Caco-2 (cell line): ENCODE measurements at regions not wholly inside any gene's neighbourhood (a gene's known extent, or its start where the extent isn't known, plus 50 kb on each side); places are given as distances from the start of the nearest gene placed in this dataset.

Experiments used
- BruUV-seq: library from RNA; stranded (reverse); fragments of 400-500 nt; replicated peaks from 2 replicates; lab custom pipeline; 2021; lab: Mats Ljungman, UMichigan
- CTCF ChIA-PET: fragments of 300-600 bp; sonication (Branson Sonifier 250); formaldehyde crosslinking; loops from one replicate; lab custom pipeline; 2022; ENCODE audit warnings: antibody characterized with exemption; lab: Charles Lee
- POLR2A ChIA-PET: fragments of 300-600 bp; sonication (Branson Sonifier 250); formaldehyde crosslinking; loops from one replicate; lab custom pipeline; 2022; ENCODE audit warnings: antibody characterized with exemption; lab: Charles Lee
- DNase-seq, 2 experiments: peaks; one replicate each; pipeline versions ENCODE4 v3.0.0 to v3.0.0-alpha.2; 2020 to 2022
- H3K27me3 ChIP-seq: replicated peaks from 2 replicates; pipeline ENCODE4 v1.6.0; 2011; ENCODE audit warnings: low read length; ENCODE audit not compliant: control insufficient read depth, insufficient read depth
- H3K36me3 ChIP-seq: 2 replicates; pipeline ENCODE4 v1.5.1; 2011; ENCODE audit warnings: low read length; ENCODE audit not compliant: control insufficient read depth, insufficient read depth
- H3K4me1 ChIP-seq: fragments of 250-450 bp; sonication (Bioruptor Pico); 2 replicates; pipeline ENCODE4 v1.5.1; 2020; ENCODE audit warnings: mild to moderate bottlenecking
- H3K4me3 ChIP-seq: 2 replicates; pipeline ENCODE4 v1.5.1; 2011; ENCODE audit warnings: low read depth, mild to moderate bottlenecking, control low read depth, low read length
- H3K9me3 ChIP-seq: fragments of 250-450 bp; sonication (Bioruptor Pico); 2 replicates; pipeline ENCODE4 v1.5.1; 2020; ENCODE audit warnings: mild to moderate bottlenecking, moderate library complexity
- H3K27ac Mint-ChIP-seq: one replicate; pipeline ENCODE4 v1.8.0; 2022; ENCODE audit warnings: mixed read lengths; ENCODE audit not compliant: unreplicated experiment
- H3K27me3 Mint-ChIP-seq: one replicate; pipeline ENCODE4 v1.8.0; 2022; ENCODE audit warnings: mixed read lengths; ENCODE audit not compliant: insufficient read depth, unreplicated experiment
- H3K36me3 Mint-ChIP-seq: one replicate; pipeline ENCODE4 v1.8.0; 2022; ENCODE audit warnings: mild to moderate bottlenecking, mixed read lengths; ENCODE audit not compliant: insufficient read depth, unreplicated experiment
- H3K4me1 Mint-ChIP-seq: one replicate; pipeline ENCODE4 v1.8.0; 2022; ENCODE audit warnings: low read depth, mixed read lengths; ENCODE audit not compliant: unreplicated experiment
- H3K4me3 Mint-ChIP-seq: one replicate; pipeline ENCODE4 v1.8.0; 2022; ENCODE audit warnings: mild to moderate bottlenecking, moderate library complexity, mixed read lengths; ENCODE audit not compliant: unreplicated experiment
- H3K9me3 Mint-ChIP-seq: one replicate; pipeline ENCODE4 v1.8.0; 2022; ENCODE audit warnings: mixed read lengths; ENCODE audit not compliant: unreplicated experiment
- CTCF ChIP-seq, 2 experiments: fragments of 200-600 bp in 1 of 2; IDR thresholded peaks; 1 replicate in 1 of 2; 2 replicates in 1 of 2; pipeline versions ENCODE4 v1.5.1 to v1.8.0; 2011 to 2022; ENCODE audit warnings: antibody characterized with exemption in 1 of 2, control low read depth in 1 of 2, inconsistent platforms in 1 of 2, low read depth in 1 of 2, low read length in 1 of 2, mild to moderate bottlenecking in 1 of 2, moderate library complexity in 1 of 2; ENCODE audit not compliant: insufficient read depth in 1 of 2, severe bottlenecking in 1 of 2, unreplicated experiment in 1 of 2
- intact Hi-C: fragments of 100-400 bp; cut with micrococcal nuclease; formaldehyde crosslinking; loops from one replicate; pipeline ENCODE4 v1.10.0; 2022; ENCODE audit not compliant: unreplicated experiment

GRCh38 chr5:176166427-176166826, 71.8 kb upstream of the SIMC1 start:
- no peak overlapping the region for H3K27ac Mint-ChIP-seq
- Histone ChIP-seq H3K27me3 (no peaks in the 10 kb centered on the region), H3K4me3 (no peak overlapping the region), H3K36me3 (no peaks in the 10 kb centered on the region), H3K4me1 (no peaks in the 10 kb centered on the region), H3K9me3 (no peaks in the 10 kb centered on the region; the same call in 1 of the 2 replicates)
- no peak for TF ChIP-seq CTCF (IDR thresholded peaks at IDR 0.05; ENCODE audit: insufficient read depth in 1 of 2, low read depth in 1 of 2, low read length in 1 of 2, severe bottlenecking in 1 of 2, unreplicated experiment in 1 of 2)
- no peak overlapping the region for H3K4me3 Mint-ChIP-seq
- DNase-seq: no peak
- no TSS peak for BruUV-seq
- CTCF ChIA-PET: no interaction called here
- H3K27me3 Mint-ChIP-seq: peaks cover 3% of the 10 kb centered on the region
- POLR2A ChIA-PET: no interaction called here
- H3K36me3 Mint-ChIP-seq: no peaks in the 10 kb centered on the region
- no peaks in the 10 kb centered on the region for H3K4me1 Mint-ChIP-seq
- no peaks in the 10 kb centered on the region for H3K9me3 Mint-ChIP-seq
- intact Hi-C loops: no loop called here

- Histone ChIP-seq H3K36me3 (no peaks in the 10 kb centered on the region), H3K4me3 (no peak overlapping the region), H3K27me3 (no peaks in the 10 kb centered on the region), H3K9me3 (no peaks in the 10 kb centered on the region; the same call in 1 of the 2 replicates), H3K4me1 (no peaks in the 10 kb centered on the region)
- no peak for DNase-seq
- Mint-ChIP-seq H3K27ac (no peak overlapping the region), H3K36me3 (no peaks in the 10 kb centered on the region), H3K4me1 (peaks cover 7% of the 10 kb centered on the region), H3K27me3 (peaks cover 1% of the 10 kb centered on the region), H3K4me3 (no peak overlapping the region), H3K9me3 (no peaks in the 10 kb centered on the region)
- no peak for TF ChIP-seq CTCF (IDR thresholded peaks at IDR 0.05; ENCODE audit: insufficient read depth in 1 of 2, low read depth in 1 of 2, low read length in 1 of 2, severe bottlenecking in 1 of 2, unreplicated experiment in 1 of 2)
- ChIA-PET POLR2A (no interaction called here), CTCF (no interaction called here)
- BruUV-seq: no TSS peak
- intact Hi-C loops: no loop called here
Measured at GRCh38 chr5:176167800-176168199, 70.4 kb upstream of the SIMC1 start.

GRCh38 chr5:176169393-176170063, 68.7 kb upstream of the SIMC1 start:
- no peaks in the 10 kb centered on the region for H3K27me3 Mint-ChIP-seq
- Histone ChIP-seq H3K27me3 (no peaks in the 10 kb centered on the region), H3K4me1 (no peaks in the 10 kb centered on the region), H3K4me3 (no peak overlapping the region), H3K9me3 (no peaks in the 10 kb centered on the region), H3K36me3 (no peaks in the 10 kb centered on the region)
- ChIA-PET POLR2A (no interaction called here), CTCF (no interaction called here)
- H3K36me3 Mint-ChIP-seq: no peaks in the 10 kb centered on the region
- no peak for DNase-seq
- no peaks in the 10 kb centered on the region for H3K9me3 Mint-ChIP-seq
- no TSS peak for BruUV-seq
- intact Hi-C loops: no loop called here
- peaks cover 7% of the 10 kb centered on the region for H3K4me1 Mint-ChIP-seq
- no peak overlapping the region for H3K27ac Mint-ChIP-seq
- TF ChIP-seq CTCF (IDR thresholded peaks at IDR 0.05; ENCODE audit: insufficient read depth in 1 of 2, low read depth in 1 of 2, low read length in 1 of 2, severe bottlenecking in 1 of 2, unreplicated experiment in 1 of 2): no peak
- H3K4me3 Mint-ChIP-seq: no peak overlapping the region
